ENCODE measurements at regions not wholly inside any gene's neighbourhood (a gene's known extent, or its start where the extent isn't known, plus 50 kb on each side); places are given as distances from the start of the nearest gene placed in this dataset.

DNA sequence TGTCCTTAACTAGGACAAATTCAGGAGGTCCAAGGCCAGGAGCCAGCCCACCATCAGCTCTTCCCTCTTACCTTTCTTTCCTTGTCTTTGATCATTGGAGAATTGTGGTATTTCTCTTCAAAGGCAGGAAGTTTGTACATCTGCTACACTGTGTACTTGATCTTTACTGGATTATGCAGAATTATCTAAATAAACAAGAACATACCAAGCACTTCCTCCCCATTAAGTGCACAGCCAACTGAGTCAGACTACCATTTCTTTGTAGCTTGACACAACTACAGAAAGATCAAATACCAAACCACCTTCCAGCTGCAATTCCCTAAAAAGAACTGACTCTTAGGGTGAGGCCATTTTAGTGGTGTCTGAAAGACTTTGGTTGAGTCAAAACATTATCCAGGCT lies 195.1 kb downstream of the HDGFL1 start:
- TF ChIP-seq EP300 (IDR thresholded peaks at IDR 0.05) (no peak), POLR2A (IDR thresholded peaks at IDR 0.05) (no peak)
- TF ChIP-seq, protein P1, sequence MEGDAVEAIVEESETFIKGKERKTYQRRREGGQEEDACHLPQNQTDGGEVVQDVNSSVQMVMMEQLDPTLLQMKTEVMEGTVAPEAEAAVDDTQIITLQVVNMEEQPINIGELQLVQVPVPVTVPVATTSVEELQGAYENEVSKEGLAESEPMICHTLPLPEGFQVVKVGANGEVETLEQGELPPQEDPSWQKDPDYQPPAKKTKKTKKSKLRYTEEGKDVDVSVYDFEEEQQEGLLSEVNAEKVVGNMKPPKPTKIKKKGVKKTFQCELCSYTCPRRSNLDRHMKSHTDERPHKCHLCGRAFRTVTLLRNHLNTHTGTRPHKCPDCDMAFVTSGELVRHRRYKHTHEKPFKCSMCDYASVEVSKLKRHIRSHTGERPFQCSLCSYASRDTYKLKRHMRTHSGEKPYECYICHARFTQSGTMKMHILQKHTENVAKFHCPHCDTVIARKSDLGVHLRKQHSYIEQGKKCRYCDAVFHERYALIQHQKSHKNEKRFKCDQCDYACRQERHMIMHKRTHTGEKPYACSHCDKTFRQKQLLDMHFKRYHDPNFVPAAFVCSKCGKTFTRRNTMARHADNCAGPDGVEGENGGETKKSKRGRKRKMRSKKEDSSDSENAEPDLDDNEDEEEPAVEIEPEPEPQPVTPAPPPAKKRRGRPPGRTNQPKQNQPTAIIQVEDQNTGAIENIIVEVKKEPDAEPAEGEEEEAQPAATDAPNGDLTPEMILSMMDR (IDR thresholded peaks at IDR 0.05): no peak

All from tibial nerve (tissue), 4 donors.